ENCODE measurements at regions not wholly inside any gene's neighbourhood (a gene's known extent, or its start where the extent isn't known, plus 50 kb on each side); places are given as distances from the start of the nearest gene placed in this dataset.

GRCh38 chr11:133720951-133721350 lies 124.4 kb downstream of the SPATA19 start:
- no peak for TF ChIP-seq CTCF (IDR thresholded peaks at IDR 0.05)
- Histone ChIP-seq H3K4me1 (no peaks in the 10 kb centered on the region), H3K36me3 (no peaks in the 10 kb centered on the region), H3K9me3 (no peaks in the 10 kb centered on the region), H3K27me3 (no peaks in the 10 kb centered on the region), H3K4me3 (no peak overlapping the region), H3K27ac (no peak overlapping the region)
- no peak for DNase-seq (ENCODE audit: low spot score)

- no peaks in the 10 kb centered on the region for H3K27me3 ChIP-seq
- no peak overlapping the region for H3K4me3 ChIP-seq
- no peaks in the 10 kb centered on the region for H3K36me3 ChIP-seq
- no peaks in the 10 kb centered on the region for H3K4me1 ChIP-seq
- no peaks in the 10 kb centered on the region for H3K9me3 ChIP-seq
- TF ChIP-seq CTCF (IDR thresholded peaks at IDR 0.05), result no peak
- no peak for DNase-seq (ENCODE audit: low spot score)
- H3K27ac ChIP-seq, result no peak overlapping the region
These were observed 125.6 kb downstream of the SPATA19 start for GRCh38 chr11:133719532-133720235.

GRCh38 chr11:133718831-133719230 lies 126.5 kb downstream of the SPATA19 start:
- H3K4me1 ChIP-seq, result no peaks in the 10 kb centered on the region

GRCh38 chr11:133718238-133718637 lies 127.1 kb downstream of the SPATA19 start:
- H3K27ac ChIP-seq, result no peak overlapping the region
- no peaks in the 10 kb centered on the region for H3K27me3 ChIP-seq
- H3K4me1 ChIP-seq, result no peaks in the 10 kb centered on the region
- no peak for DNase-seq (ENCODE audit: low spot score)
- no peaks in the 10 kb centered on the region for H3K9me3 ChIP-seq
- no peak for TF ChIP-seq CTCF (IDR thresholded peaks at IDR 0.05)
- no peaks in the 10 kb centered on the region for H3K36me3 ChIP-seq
- no peak overlapping the region for H3K4me3 ChIP-seq

More at GRCh38 chr11:133718831-133719230, 126.5 kb downstream of the SPATA19 start:
- Histone ChIP-seq H3K9me3 (no peaks in the 10 kb centered on the region), H3K27me3 (no peaks in the 10 kb centered on the region), H3K4me3 (no peak overlapping the region), H3K27ac (no peak overlapping the region), H3K36me3 (no peaks in the 10 kb centered on the region)
- no peak for TF ChIP-seq CTCF (IDR thresholded peaks at IDR 0.05)
- no peak for DNase-seq (ENCODE audit: low spot score)

GRCh38 chr11:133716602-133717001 lies 128.7 kb downstream of the SPATA19 start:
- TF ChIP-seq CTCF (IDR thresholded peaks at IDR 0.05), result no peak
- Histone ChIP-seq H3K4me1 (peaks cover 0 to 9% of the 10 kb centered on the region in 2 donors), H3K27me3 (no peaks in the 10 kb centered on the region), H3K36me3 (no peaks in the 10 kb centered on the region), H3K4me3 (no peak overlapping the region), H3K9me3 (no peaks in the 10 kb centered on the region), H3K27ac (no peak overlapping the region)
- no peak for DNase-seq (ENCODE audit: low spot score)

- H3K27ac ChIP-seq, result no peak overlapping the region
- no peaks in the 10 kb centered on the region for H3K36me3 ChIP-seq
- DNase-seq (ENCODE audit: low spot score), result no peak
These were observed 129.7 kb downstream of the SPATA19 start for GRCh38 chr11:133715602-133716001.

More at GRCh38 chr11:133715602-133716001, 129.7 kb downstream of the SPATA19 start:
- TF ChIP-seq CTCF (IDR thresholded peaks at IDR 0.05), result no peak
- H3K4me3 ChIP-seq, result no peak overlapping the region
- H3K4me1 ChIP-seq, result peaks cover 0 to 17% of the 10 kb centered on the region in 2 donors
- H3K9me3 ChIP-seq, result no peaks in the 10 kb centered on the region
- H3K27me3 ChIP-seq, result no peaks in the 10 kb centered on the region

Measured in right atrium auricular region (tissue), 2 donors.